NCI-H1417 (cell line): ENCODE measurements at regions not wholly inside any gene's neighbourhood (a gene's known extent, or its start where the extent isn't known, plus 50 kb on each side); places are given as distances from the start of the nearest gene placed in this dataset.
"Not testable (repeated sequence)": the region's sequence is repeated elsewhere in the genome, so short reads cannot be mapped to it uniquely, and the experiment has no call there.

Source experiments
- DNase-seq, 3 experiments: peaks; one replicate each; lab custom pipeline; 2025; lab: John Stamatoyannopoulos, UW

DNA sequence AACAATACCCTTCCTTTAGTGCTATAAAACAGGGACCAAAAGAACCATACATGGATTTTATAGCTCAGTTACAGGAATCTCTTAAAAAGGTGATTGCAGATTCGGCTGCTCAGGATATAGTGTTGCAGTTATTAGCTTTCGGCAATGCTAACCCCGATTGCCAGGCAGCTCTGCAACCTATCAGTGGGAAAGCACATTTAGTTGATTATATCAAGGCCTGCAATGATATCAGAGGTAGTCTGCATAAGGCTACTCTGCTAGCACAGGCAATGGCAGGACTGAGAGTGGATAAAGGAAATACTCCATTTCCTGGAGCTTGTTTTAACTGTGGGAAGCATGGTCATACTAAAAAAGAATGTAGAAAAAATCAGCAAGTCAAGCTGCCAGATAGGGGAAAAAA is 327.7 kb downstream of the REEP3 start:
- DNase-seq = not testable (repeated sequence)

DNA sequence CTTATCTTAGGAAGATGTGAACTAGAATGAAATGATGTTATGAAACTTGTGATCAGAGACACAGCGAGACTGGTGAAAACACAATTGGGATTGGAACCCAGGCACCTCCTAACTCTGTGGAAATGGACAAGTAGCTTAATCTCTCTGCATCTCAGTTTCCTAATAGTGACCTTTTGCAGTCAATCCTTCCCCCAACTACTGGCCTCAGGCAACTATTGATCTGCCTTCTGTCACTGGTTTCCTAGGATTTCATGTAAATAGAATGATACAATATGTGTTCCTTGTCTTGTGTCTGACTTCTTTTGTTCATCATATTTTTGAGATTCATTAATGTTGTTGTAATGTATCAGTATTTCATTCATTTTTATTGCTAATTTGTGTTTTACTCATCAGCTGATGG is 341.7 kb downstream of the REEP3 start:
- no peak for DNase-seq

DNA sequence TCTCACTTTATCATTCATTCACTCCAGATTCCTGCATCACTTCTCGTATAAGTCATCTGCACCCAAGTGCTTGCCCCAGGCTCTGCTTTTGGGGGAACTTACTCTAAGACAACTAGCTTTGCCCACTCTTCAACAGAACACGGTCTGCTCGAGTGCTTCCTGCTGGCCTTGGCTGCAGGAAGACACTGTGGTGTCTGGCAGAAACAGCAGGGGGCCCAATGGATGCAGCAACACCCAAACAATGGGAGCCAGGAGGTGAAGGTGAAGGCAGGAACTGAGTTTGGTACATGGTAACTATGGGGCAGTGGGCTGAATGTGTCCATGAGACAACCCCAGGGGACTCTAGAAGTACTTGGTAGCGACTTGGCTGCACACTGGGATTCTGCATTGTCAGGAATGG is 344.0 kb downstream of the REEP3 start:
- DNase-seq = no peak

- DNase-seq = peak; percentile 3 to 72 (median 50)
These were observed 345.0 kb downstream of the REEP3 start for GRCh38 chr10:63866075-63866746.

DNA sequence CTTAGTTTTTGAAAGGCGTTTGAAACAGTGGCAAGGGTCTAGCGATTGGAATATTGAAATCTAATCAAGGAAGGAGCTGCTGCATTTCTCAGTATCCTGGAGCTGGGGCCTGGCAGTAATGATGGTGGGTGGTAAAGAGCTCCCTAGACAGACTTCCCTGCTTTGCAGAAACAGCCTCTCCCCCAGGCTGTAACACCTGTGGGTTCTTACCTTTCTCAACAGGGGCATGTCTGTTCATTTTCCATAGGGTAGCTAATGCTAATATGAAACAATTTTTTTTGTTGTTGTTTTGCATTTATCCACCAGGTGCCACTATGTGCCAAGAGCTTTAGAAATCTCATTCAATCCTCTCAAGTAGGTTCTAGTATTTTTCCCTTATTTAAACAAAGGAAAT is 345.5 kb downstream of the REEP3 start:
- DNase-seq = peak in 2 of 3 experiments; percentile 41 to 68

DNA sequence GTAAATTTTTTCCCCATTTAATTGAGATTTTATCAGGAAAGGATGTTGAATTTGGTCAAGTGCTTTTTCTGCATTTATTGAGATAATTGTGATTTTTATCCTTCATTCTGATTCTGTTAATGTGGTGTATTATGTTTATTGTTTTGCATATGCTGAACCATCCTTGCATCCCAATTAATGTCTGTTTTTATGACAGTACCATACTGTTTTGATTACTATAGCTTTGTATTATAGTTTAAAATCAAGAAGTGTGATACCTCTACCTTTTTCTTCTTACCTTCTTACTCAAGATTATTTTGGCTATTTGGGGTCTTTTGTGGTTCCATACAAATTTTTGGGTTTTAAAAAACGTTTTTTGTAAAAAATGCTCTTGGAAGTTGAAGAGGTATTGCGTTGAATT is 357.2 kb downstream of the REEP3 start:
- no peak for DNase-seq

GRCh38 chr10:63883861-63884260 is 362.7 kb downstream of the REEP3 start:
- DNase-seq = peak in 2 of 3 experiments; percentile 53 to 88

GRCh38 chr10:63884426-63884825 is 363.2 kb downstream of the REEP3 start:
- peak in 2 of 3 experiments; percentile 53 to 89 for DNase-seq

DNA sequence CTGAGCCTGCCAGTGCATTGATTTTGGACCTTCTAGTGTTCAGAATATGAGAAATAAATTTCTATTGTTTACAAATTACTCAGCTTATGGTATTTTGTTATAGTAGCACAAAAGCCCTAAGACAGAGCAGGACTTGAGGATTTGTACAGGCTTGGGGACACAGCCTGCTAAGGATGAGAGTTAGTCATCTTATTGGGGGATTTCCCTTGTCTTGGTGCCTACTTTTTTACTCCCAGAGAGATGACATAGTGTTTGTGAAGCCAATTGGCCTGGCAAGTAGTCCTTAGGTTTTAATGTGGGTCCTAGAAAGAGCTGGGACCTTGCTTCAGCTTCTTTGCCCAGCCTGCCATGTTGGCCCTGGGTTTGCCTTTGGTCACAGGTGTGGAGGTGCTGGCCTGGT is 364.0 kb downstream of the REEP3 start:
- no peak for DNase-seq

- DNase-seq = no peak
These were observed 365.3 kb downstream of the REEP3 start for GRCh38 chr10:63886281-63887022.

DNA sequence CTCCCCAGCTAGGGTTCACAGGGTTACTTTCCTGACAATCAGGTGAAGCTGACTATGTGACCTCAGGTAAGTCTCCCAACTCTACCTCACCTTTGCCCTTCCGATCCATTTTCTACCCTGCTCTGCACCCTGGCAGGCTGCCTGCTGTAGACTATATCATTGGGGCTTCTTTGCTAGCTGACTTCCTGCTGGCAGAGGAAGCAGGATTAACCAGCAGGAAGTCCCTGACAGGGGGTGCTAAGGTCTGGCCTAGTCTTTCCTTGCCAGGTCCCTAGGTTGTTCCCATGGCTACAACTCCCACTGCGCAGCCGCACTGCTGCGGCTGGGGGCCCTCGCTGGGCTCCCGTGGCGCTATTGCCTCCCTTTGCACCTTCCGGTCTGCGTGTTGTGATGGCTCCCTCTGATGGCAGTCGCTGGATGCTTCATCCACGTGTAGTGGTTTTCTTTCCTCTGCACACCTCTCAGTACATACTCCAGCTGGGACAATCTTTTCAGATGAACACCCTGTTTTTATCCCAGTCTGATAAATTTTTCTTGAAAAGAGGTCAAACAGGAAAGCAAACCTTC is 365.9 kb downstream of the REEP3 start:
- DNase-seq = no peak

DNA sequence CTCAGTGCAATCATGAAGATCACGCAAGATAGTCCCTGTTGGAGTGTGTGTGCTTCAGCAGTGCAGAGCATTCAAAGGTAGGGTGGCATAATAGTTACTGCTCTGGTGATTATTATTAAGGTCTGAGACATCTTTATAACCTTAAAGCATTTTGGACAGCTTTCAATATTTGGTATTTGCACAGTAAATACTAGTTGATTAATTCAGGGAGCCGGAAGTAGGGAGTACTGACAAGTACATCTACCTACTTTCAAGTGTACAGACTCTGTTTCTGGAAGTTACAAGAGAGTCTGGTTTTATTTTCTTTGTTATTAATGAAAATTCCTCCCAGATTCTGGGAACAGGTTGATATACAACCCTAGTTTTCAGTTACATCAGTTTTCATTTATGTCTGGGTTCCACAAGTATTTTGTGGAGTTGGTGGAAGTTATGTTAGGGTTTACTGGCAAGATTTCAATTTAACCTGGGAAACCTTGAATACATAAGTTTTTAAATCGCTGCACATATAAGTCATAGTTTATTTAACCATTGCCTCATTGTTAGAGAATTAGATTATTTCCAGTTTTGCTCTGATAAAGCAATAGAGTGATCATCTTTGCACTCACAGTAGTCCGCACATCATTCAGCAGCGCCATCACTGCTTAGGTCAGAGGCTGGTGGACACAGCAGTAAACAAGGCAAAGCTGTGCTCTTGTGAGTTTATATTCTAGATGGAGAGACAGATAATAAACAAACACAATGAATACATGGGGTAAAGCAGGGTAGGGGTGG is 366.6 kb downstream of the REEP3 start:
- DNase-seq = no peak

DNA sequence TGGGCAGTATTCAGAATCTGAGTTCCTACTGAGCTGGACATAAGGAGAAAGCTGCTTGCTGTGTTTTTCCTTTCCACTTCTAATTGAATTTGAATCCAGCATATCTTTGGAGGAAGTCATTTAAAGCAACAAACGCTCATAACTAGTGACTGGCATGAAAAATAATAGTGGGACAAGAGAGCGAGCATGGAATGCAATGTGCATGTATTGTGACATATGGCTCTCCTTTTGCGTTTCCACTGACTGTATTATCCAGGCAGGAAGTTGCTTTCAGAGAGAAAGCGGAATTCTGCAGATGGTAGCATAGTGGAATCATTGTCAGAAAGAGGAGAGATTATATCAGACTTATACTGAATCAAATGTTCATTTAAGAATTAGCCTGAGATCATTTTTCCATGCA is 368.6 kb downstream of the REEP3 start:
- DNase-seq = no peak

GRCh38 chr10:63896992-63897391 is 375.8 kb downstream of the REEP3 start:
- no peak for DNase-seq

- DNase-seq = peak in 2 of 3 experiments; percentile 35 to 81
These were observed 378.6 kb downstream of the REEP3 start for GRCh38 chr10:63899673-63900300.

GRCh38 chr10:63901228-63901627 is 380.0 kb downstream of the REEP3 start:
- no peak for DNase-seq

DNA sequence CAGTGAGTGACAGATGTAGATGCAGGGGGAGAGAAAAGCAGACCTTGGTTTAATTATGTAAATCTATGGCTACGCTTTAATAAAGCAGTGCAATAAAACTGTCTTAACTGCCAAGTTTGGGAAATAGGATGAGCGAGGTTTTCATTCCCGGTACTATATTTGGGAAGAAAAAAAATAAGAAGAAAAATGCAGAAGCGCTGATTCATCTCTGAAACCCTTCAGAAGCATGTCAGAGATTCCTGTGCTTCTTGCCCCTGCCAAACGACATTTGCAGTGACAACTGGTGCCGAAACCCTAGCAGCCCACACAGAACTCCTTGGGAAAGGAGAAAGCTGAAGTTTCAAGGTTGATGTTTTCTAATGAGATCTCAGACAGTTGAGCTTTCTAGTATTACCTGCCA is 380.7 kb downstream of the REEP3 start:
- DNase-seq = no peak

DNA sequence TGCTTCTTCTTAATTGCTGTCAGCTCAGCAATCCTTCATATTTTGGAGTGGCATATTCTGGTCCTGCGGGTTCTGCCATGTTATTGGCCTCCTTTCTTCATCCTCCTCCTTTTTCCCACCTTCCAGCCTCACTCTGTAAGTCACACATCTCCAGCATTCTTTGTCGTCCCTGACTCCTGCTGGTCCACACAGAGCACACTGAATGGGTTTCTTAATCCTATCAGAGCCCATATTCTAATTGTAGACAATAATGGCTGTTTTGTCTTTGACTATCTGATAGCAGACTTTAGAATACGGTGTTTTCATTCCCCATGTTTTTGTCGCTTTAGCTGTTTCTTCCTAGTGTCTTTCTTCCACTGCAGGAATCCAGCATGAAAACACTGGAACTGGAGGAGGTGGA is 389.6 kb downstream of the REEP3 start:
- no peak for DNase-seq

- DNase-seq = no peak
These were observed 394.0 kb downstream of the REEP3 start for GRCh38 chr10:63915240-63915639.

GRCh38 chr10:63917363-63917762 is 396.2 kb downstream of the REEP3 start:
- DNase-seq = no peak

DNA sequence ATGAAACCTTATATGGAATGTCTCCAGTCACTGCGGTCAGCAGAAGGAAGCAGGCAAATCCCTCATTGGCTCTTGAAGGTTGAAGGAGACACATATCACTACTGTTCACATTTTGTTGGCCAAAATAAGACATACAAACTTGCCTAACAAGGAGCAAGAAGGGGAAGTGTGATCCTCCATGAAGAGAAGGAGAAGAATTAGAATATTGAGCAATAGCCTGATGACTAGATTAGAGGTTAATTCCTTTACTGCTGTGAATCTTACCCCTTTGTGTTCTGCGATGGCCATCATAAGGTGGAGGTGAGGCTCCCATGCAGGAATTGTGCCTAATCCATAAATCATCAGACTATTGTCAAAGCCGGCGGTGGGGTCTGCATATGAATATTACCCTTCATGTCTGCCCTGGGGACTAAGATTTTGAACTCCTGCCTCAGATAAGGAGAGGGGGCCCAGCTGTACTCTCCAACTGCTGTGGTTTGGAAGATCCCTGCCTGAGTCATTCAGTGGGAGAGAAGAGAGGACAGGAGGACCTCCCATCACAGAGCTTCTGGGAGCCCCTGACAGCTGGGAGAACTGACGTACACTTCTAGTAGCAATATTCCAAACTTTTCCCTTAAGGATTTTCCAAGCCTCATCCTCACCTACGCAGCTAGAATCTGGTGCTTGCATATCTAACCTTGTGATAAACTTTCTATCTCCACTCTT is 398.5 kb downstream of the REEP3 start:
- no peak for DNase-seq
